ES-I3 (cell line): ENCODE measurements at regions not wholly inside any gene's neighbourhood (a gene's known extent, or its start where the extent isn't known, plus 50 kb on each side); places are given as distances from the start of the nearest gene placed in this dataset.
"Not testable (repeated sequence)": the region's sequence is repeated elsewhere in the genome, so short reads cannot be mapped to it uniquely, and the experiment has no call there.

ENCODE experiments used
- H3K36me3 ChIP-seq: 2 replicates; pipeline ENCODE4 v1.6.1; 2013; ENCODE audit warnings: mild to moderate bottlenecking, low read length, control low read depth, moderate library complexity; ENCODE audit not compliant: insufficient read depth
- H3K4me1 ChIP-seq: 2 replicates; pipeline ENCODE4 v1.6.1; 2013; ENCODE audit warnings: mild to moderate bottlenecking, control low read depth, low read length; ENCODE audit not compliant: insufficient read depth
- H3K9ac ChIP-seq: 2 replicates; pipeline ENCODE4 v1.6.1; 2013; ENCODE audit warnings: low read depth, mild to moderate bottlenecking, low read length, moderate library complexity
- H3K9me3 ChIP-seq: 2 replicates; pipeline ENCODE4 v1.6.1; 2013; ENCODE audit warnings: mild to moderate bottlenecking, low read length, moderate library complexity; ENCODE audit not compliant: control insufficient read depth, insufficient read depth

- Histone ChIP-seq H3K36me3 (no peaks in the 10 kb centered on the region), H3K4me1 (no peaks in the 10 kb centered on the region; the same call in 1 of the 2 replicates), H3K9ac (no peak overlapping the region), H3K9me3 (no peaks in the 10 kb centered on the region)
These were observed 129.7 kb upstream of the PDE4D start for GRCh38 chr5:60023255-60023654.

DNA sequence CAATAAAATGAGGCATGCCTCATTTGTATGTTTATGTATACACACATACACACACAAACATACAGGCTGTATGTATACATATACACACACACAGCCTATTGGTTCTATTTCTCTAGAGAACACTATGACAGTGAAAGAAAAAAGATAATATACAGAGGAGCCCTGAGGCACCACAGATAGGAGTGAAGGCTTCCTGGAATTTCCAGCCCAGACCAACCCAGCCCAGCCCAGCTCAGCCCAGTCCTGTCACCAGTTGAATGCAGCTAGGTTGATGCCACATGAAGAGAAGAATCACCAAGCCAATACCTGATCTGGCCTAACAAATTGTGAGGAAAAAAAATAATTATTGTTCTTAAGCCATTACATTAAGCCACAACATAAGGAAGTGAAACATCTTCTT is 126.9 kb upstream of the PDE4D start:
- Histone ChIP-seq H3K36me3 (no peaks in the 10 kb centered on the region), H3K4me1 (no peaks in the 10 kb centered on the region; the same call in 1 of the 2 replicates), H3K9me3 (no peaks in the 10 kb centered on the region), H3K9ac (no peak overlapping the region)

DNA sequence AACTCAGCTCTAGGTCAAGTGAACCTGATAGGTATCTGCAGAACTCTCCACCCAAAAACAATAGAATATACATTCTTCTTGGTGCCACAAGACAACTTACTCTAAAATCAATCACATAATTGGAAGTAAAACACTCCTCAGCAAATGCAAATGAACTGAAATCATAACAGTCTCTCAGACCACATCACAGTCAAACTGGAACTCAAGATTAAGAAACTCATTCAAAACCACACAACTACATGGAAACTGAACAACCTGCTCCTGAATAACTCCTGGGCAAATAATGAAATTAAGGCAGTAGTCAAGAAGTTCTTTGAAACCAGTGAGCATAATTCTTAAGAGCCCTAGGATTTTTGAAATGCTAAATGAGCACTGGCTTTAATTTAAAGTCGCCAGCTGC is 125.4 kb upstream of the PDE4D start:
- not testable (repeated sequence) for H3K36me3 ChIP-seq, H3K9ac ChIP-seq, H3K9me3 ChIP-seq, H3K4me1 ChIP-seq

- no peaks in the 10 kb centered on the region for H3K4me1 ChIP-seq
- no peaks in the 10 kb centered on the region for H3K36me3 ChIP-seq
- H3K9me3 ChIP-seq: no peaks in the 10 kb centered on the region
- H3K9ac ChIP-seq: no peak overlapping the region
These were observed 124.6 kb upstream of the PDE4D start for GRCh38 chr5:60018091-60018490.

DNA sequence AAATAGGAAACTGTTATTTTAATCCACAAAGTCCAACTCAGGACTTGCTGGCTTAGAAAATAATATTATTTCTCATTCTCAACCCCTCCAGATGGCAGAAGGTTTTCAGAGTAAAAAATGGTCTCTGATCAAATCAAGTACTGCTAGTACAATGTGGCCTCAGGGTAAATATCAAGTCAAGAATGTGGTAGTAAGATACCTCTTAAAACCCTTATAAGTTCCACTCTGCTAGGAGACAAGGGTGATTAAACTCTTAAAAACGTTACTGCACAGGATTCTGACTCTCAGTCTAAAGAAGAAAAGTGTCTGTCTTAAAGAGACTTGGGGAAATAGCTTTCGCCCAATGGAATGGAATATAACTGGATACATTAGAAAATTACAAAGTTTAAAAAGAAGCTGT is 120.8 kb upstream of the PDE4D start:
- no peak overlapping the region for H3K9ac ChIP-seq
- H3K4me1 ChIP-seq: no peaks in the 10 kb centered on the region
- no peaks in the 10 kb centered on the region for H3K9me3 ChIP-seq

DNA sequence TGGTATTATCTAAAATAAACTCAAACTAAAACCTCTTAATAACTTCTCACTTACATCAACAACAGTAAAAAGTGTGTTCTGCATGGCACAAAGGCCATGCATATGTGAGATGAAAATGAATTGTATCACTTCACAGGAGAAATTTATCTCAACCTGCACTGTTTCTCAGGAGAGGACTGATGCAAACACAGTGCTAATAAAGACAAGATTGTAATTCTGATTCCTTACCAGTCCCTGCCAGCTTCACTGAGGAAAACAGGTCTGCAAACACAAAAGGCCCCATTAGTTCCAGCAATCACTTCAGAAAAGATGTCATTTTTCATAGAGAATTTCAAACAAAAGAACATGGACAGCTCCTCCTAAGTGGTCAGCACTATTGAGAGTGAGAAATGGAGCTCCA is 117.3 kb upstream of the PDE4D start:
- no peak overlapping the region for H3K9ac ChIP-seq
- no peaks in the 10 kb centered on the region for H3K9me3 ChIP-seq
- H3K4me1 ChIP-seq: no peaks in the 10 kb centered on the region
- H3K36me3 ChIP-seq: no peaks in the 10 kb centered on the region

More for the DNA sequence above, 120.8 kb upstream of the PDE4D start:
- H3K36me3 ChIP-seq: no peaks in the 10 kb centered on the region

- H3K9ac ChIP-seq: no peak overlapping the region
- H3K4me1 ChIP-seq: no peaks in the 10 kb centered on the region
- H3K36me3 ChIP-seq: no peaks in the 10 kb centered on the region
- no peaks in the 10 kb centered on the region for H3K9me3 ChIP-seq
These were observed 116.8 kb upstream of the PDE4D start for GRCh38 chr5:60010328-60010727.

DNA sequence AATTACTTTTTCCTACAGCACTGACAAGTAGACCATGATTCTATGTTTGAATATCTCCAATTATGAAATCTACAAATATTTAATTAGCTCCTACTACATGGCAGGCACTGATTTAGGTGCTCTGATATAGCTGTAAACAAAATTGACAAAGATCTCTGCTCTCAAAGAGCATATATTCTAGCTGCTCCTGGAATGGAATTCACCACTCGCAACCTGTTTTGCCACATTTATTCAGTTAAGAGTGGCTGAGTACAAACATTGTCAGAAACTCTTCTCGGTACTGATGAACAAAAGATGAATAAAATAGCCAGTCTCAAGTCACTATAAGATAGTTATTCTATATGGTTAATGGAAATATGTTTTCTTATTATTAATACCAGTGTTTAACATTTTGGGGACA is 114.2 kb upstream of the PDE4D start:
- no peaks in the 10 kb centered on the region for H3K36me3 ChIP-seq
- H3K4me1 ChIP-seq: no peaks in the 10 kb centered on the region
- H3K9me3 ChIP-seq: no peaks in the 10 kb centered on the region
- H3K9ac ChIP-seq: no peak overlapping the region

DNA sequence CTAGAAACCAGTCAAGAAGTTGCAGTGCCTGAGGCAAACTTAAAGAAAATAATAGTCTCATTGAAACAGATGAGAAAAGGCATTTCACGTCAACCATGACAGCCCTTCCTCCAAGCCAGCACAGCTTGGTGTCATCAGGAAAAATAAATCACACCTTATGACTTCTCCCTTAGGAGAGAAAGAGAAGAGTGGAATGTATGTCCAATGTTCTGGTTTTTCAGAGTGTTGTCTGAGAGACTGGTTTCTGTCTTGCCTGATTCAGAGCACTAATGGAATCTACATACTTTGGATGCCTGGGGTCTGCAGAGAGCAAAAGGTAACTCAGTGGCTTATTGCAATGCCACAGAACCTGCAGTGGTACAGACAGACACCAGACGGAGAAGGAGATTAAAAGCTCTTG is 105.5 kb upstream of the PDE4D start:
- Histone ChIP-seq H3K9me3 (no peaks in the 10 kb centered on the region), H3K4me1 (peaks cover 6% of the 10 kb centered on the region; the same call in 1 of the 2 replicates), H3K9ac (no peak overlapping the region), H3K36me3 (no peaks in the 10 kb centered on the region)

DNA sequence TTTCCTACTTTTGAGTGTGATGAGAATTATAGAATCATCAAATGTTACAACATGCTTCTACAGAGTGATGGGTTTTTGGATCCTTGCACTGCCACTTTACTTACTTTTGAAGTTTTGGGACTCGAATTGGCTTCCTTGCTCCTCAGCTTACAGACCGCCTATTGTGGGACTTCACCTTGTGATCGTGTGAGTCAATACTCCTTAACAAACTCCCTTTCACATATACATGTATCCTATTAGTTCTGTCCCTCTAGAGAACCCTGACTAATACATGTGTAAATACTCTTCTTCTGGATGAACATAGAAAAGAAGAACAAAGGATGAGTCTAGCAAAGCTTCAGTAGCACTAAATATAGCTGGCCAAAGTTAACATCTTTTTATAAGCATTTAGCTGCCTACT is 98.7 kb upstream of the PDE4D start:
- Histone ChIP-seq H3K36me3 (no peaks in the 10 kb centered on the region), H3K9me3 (no peaks in the 10 kb centered on the region)

DNA sequence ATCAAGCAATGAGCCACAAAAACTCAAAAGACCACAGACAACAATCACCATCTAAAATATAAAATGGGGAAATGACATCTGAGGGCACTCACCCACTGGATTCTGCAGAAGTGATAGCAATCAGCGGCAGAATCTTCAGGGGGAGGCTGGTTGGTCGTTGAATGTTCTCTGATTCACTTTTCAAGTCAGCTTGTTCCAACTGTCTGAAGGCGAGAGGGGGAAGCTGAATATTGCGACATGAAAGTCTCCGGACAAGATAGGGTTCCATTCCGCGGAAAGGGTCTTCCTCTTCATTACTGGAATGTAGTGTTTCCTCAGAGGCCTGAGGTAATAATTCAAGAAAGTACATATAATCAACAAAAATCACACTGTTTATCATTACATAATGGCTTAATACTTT is 94.9 kb upstream of the PDE4D start:
- Histone ChIP-seq H3K4me1 (no peaks in the 10 kb centered on the region), H3K36me3 (no peaks in the 10 kb centered on the region), H3K9ac (no peak overlapping the region), H3K9me3 (no peaks in the 10 kb centered on the region)

More for the DNA sequence above, 98.7 kb upstream of the PDE4D start:
- H3K9ac ChIP-seq: no peak overlapping the region
- no peaks in the 10 kb centered on the region; the same call in 1 of the 2 replicates for H3K4me1 ChIP-seq

DNA sequence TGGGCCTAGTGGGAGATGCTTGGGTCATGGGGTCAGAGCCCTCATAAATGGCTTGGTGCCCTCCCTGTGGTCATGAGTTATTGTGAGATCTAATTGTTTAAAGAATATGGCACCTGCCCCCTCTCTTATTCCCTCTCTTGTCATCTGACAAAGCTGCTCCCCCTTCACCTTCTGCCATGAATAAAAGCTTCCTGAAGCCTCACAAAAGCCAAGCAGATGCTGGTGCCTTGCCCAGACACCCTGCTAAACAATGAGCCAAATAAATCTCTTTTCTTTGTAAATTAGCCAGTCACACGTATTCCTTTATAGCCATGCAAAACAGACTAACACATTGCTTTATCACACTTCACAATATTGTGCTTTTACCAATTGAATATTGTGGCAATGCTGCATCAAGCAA is 82.8 kb upstream of the PDE4D start:
- H3K9ac ChIP-seq: no peak overlapping the region
- no peaks in the 10 kb centered on the region for H3K9me3 ChIP-seq
- no peaks in the 10 kb centered on the region for H3K4me1 ChIP-seq
- no peaks in the 10 kb centered on the region for H3K36me3 ChIP-seq

- no peak overlapping the region for H3K9ac ChIP-seq
- no peaks in the 10 kb centered on the region for H3K9me3 ChIP-seq
- no peaks in the 10 kb centered on the region for H3K4me1 ChIP-seq
These were observed 78.5 kb upstream of the PDE4D start for GRCh38 chr5:59972043-59972442.

GRCh38 chr5:59959330-59959729 is 65.8 kb upstream of the PDE4D start:
- no peaks in the 10 kb centered on the region for H3K9me3 ChIP-seq
- no peaks in the 10 kb centered on the region for H3K4me1 ChIP-seq
- H3K36me3 ChIP-seq: no peaks in the 10 kb centered on the region
- H3K9ac ChIP-seq: no peak overlapping the region

More at GRCh38 chr5:59972043-59972442, 78.5 kb upstream of the PDE4D start:
- no peaks in the 10 kb centered on the region for H3K36me3 ChIP-seq

DNA sequence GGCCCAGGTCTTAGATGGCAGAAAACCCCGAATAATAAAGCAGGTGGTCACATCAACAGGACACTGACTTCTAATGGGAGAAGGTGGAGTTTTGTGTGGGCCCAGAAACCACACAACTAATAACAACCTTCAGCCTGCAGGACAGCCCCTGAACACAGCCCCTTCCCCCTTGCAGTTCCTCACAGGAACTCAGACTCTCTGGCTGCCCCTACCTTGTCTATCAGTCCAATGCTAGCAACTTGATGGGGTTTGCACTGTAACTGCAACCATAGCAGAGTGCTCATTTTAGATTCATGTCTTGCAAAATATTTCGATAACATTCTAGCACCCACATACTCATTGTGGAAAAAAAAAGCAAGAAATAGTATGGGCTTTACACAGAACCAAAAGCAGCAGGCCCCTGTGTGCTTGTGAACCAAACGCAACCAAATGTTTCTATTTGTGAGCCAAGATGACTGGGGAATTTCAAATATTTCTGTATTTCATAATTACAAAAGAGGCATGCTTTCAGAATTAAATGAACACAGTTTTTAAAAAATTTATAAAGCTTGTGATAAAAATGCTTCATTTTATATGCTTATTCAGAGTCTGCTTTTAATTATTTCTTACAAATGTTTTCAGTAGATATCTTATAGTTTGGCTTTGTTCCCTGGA is 62.7 kb upstream of the PDE4D start:
- Histone ChIP-seq H3K9ac (no peak overlapping the region), H3K9me3 (no peaks in the 10 kb centered on the region), H3K36me3 (no peaks in the 10 kb centered on the region), H3K4me1 (no peaks in the 10 kb centered on the region)

DNA sequence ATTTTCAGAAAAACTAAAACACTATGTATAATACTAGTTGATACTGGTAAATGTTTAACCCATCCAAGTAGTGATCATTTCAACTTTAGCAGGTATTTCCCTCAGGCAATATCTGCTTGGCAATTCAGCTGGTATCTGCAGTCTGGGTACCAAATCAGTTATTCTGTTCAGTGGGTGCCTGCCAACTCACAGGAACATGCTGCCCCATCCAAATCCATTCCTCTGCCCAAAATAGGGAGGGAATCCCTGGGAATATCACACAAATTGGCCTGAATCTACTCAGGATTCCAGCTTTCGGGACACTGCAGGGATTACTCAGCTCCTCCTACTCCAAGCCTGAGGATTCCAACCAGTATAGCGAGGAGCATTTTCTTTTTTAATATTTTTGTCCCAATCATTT is 61.7 kb upstream of the PDE4D start:
- no peaks in the 10 kb centered on the region for H3K4me1 ChIP-seq
- no peak overlapping the region for H3K9ac ChIP-seq
- H3K9me3 ChIP-seq: no peaks in the 10 kb centered on the region
- H3K36me3 ChIP-seq: no peaks in the 10 kb centered on the region
